ENCODE measurements at regions not wholly inside any gene's neighbourhood (a gene's known extent, or its start where the extent isn't known, plus 50 kb on each side); places are given as distances from the start of the nearest gene placed in this dataset.

DNA sequence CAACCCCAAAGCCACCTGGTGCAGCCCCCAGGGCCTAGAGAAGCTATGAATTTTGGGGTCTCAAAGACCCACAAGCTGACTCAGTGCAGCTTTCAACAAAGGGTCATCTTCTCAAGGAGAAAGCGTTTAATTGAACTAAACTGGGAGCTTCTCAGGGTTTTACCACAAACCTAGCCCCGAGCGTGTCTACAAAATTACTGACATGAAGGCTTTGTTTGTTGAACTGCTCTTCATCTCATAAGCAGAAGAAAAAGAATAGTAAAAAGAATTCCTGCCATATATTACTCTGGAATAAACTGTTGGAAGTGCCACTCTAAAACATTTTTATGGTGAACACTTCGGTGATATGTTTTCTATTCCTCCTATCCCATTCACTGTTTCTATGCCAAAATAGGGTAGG, 50.8 kb upstream of the INCENP start:
- no peak for DNase-seq
- in situ Hi-C loops (cut with MboI; ENCODE audit: low pct_ligation_motif_present in 1 of 4, low pct_unique_long_range_greater_than_20kb in 1 of 4, low sequenced_read_pairs in 3 of 4) (loop anchor here in 1 of 4 donors (25.0 kb wide), 1 partner anchor 186 kb away; the partner anchor contains the start of gene FADS3), intact Hi-C loops (cut with DNase I; ENCODE audit: low total_unique reads) (no loop called here)
- H3K27ac ChIP-seq, result no peak overlapping the region
- no peaks in the 10 kb centered on the region for H3K4me1 ChIP-seq
- H3K36me3 ChIP-seq, result no peaks in the 10 kb centered on the region
- TF ChIP-seq POLR2AphosphoS5 (IDR thresholded peaks at IDR 0.05), result no peak
- TF ChIP-seq POLR2A (IDR thresholded peaks at IDR 0.05), result no peak
- TF ChIP-seq EP300 (IDR thresholded peaks at IDR 0.05; ENCODE audit: low read depth), result no peak
- TF ChIP-seq, protein P1, sequence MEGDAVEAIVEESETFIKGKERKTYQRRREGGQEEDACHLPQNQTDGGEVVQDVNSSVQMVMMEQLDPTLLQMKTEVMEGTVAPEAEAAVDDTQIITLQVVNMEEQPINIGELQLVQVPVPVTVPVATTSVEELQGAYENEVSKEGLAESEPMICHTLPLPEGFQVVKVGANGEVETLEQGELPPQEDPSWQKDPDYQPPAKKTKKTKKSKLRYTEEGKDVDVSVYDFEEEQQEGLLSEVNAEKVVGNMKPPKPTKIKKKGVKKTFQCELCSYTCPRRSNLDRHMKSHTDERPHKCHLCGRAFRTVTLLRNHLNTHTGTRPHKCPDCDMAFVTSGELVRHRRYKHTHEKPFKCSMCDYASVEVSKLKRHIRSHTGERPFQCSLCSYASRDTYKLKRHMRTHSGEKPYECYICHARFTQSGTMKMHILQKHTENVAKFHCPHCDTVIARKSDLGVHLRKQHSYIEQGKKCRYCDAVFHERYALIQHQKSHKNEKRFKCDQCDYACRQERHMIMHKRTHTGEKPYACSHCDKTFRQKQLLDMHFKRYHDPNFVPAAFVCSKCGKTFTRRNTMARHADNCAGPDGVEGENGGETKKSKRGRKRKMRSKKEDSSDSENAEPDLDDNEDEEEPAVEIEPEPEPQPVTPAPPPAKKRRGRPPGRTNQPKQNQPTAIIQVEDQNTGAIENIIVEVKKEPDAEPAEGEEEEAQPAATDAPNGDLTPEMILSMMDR (IDR thresholded peaks at IDR 0.05), result no peak
- H3K9me3 ChIP-seq, result no peaks in the 10 kb centered on the region
- WGBS, 2 donors (ENCODE audit: low coverage in 1 of 2), result 89% methylated on average over 4 of the region's 4 CpGs
- H3K4me3 ChIP-seq, result no peak overlapping the region
- no peaks in the 10 kb centered on the region for H3K27me3 ChIP-seq

DNA sequence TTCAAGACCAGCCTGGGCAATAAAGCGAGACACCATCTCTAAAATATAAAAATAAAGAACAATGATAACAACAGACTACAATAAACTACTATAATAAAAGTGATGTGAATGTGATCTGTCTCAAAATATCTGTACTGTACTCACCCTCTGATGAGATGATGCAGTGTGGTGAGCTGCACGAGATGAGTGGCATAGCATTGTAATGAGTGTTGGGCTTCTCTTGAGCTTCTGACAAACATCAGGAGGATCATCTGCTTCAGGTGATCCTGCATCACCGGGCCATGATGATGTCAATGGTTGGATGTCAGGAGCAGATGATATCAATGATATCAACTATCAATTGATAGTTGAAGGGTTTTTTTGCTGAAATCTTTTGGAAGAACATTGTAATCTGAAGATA, 52.4 kb upstream of the INCENP start:
- TF ChIP-seq POLR2AphosphoS5 (IDR thresholded peaks at IDR 0.05), result no peak
- no peak for TF ChIP-seq POLR2A (IDR thresholded peaks at IDR 0.05)
- TF ChIP-seq, protein P1 (IDR thresholded peaks at IDR 0.05), result no peak
- in situ Hi-C loops (cut with MboI; ENCODE audit: low pct_ligation_motif_present in 1 of 4, low pct_unique_long_range_greater_than_20kb in 1 of 4, low sequenced_read_pairs in 3 of 4) (loop anchor here in 1 of 4 donors (25.0 kb wide), 1 partner anchor 184 kb away; the partner anchor contains the start of gene FADS3), intact Hi-C loops (cut with DNase I; ENCODE audit: low total_unique reads) (no loop called here)
- Histone ChIP-seq H3K27ac (no peak overlapping the region), H3K4me1 (no peaks in the 10 kb centered on the region), H3K9me3 (no peaks in the 10 kb centered on the region), H3K4me3 (no peak overlapping the region), H3K36me3 (no peaks in the 10 kb centered on the region), H3K27me3 (no peaks in the 10 kb centered on the region)
- 86 to 100% methylated on average over 1 to 3 of the region's 3 CpGs for WGBS, 2 donors (ENCODE audit: low coverage in 1 of 2)
- DNase-seq, result no peak

DNA sequence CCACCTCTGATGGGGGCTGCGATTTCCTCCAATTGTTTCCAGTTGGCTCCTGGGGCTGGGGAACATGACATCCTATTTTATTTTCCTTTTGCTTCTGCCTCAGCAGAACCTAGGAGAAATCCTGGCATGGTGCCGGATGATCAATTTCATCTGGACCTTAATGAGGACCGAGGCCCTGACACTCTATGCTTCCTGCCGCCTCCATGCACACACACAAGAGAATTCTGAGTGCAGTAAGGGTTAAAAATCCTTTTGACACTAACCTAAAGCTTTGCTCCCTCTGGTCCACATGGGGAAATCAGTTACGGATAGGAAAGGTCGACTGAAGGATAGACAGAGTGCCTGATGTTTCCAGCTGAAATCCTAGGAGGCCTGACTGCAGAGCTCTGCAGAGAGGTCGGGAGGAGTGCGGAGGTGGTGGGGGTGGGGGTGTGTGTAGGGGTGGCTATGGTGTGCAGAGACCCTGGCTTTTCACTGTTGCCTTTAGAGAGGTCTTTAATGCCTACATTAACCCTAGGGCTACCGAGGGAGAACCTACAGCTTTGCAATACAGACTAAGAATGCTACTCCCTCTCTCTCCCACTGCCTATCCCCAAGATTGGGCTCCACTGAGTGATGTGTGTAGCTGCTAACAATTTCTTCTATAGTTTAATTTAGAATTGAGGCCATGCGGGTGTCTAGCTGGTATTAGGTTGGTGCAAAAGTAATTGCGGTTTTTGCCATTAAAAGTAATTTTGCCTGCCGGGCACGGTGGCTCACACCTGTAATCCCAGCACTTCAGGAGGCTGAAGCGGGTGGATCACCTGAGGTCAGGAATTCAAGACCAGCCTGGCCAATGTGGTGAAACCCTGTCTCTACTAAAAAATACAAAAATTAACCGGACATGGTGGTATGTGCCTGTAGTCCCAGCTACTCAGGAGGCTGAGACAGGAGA, 53.6 kb upstream of the INCENP start:
- no peaks in the 10 kb centered on the region for H3K27me3 ChIP-seq
- in situ Hi-C loops (cut with MboI; ENCODE audit: low pct_ligation_motif_present in 1 of 4, low pct_unique_long_range_greater_than_20kb in 1 of 4, low sequenced_read_pairs in 3 of 4), result loop anchor here in 1 of 4 donors (25.0 kb wide), 1 partner anchor 183 kb away; the partner anchor contains the start of gene FADS3
- 54 to 78% methylated on average over 6 to 15 of the region's 15 CpGs for WGBS, 2 donors (ENCODE audit: low coverage in 1 of 2)
- no peak for DNase-seq
- H3K9me3 ChIP-seq, result no peaks in the 10 kb centered on the region
- no peak overlapping the region for H3K27ac ChIP-seq
- intact Hi-C loops (cut with DNase I; ENCODE audit: low total_unique reads), result no loop called here
- no peak overlapping the region for H3K4me3 ChIP-seq
- no peaks in the 10 kb centered on the region for H3K36me3 ChIP-seq
- TF ChIP-seq POLR2AphosphoS5 (IDR thresholded peaks at IDR 0.05) (no peak), EP300 (IDR thresholded peaks at IDR 0.05; ENCODE audit: low read depth) (no peak), POLR2A (IDR thresholded peaks at IDR 0.05) (no peak)
- TF ChIP-seq, protein P1 (IDR thresholded peaks at IDR 0.05), result no peak
- H3K4me1 ChIP-seq, result no peaks in the 10 kb centered on the region

- no peaks in the 10 kb centered on the region for H3K9me3 ChIP-seq
- intact Hi-C loops (cut with DNase I; ENCODE audit: low total_unique reads), result no loop called here
- no peaks in the 10 kb centered on the region for H3K4me1 ChIP-seq
- in situ Hi-C loops (cut with MboI; ENCODE audit: low pct_ligation_motif_present in 1 of 4, low pct_unique_long_range_greater_than_20kb in 1 of 4, low sequenced_read_pairs in 3 of 4), result loop anchor here in 1 of 4 donors (25.0 kb wide), 1 partner anchor 182 kb away; the partner anchor contains the start of gene FADS3
- no peak overlapping the region for H3K4me3 ChIP-seq
- no peak overlapping the region for H3K27ac ChIP-seq
- TF ChIP-seq, protein P1 (IDR thresholded peaks at IDR 0.05), result no peak
- TF ChIP-seq POLR2AphosphoS5 (IDR thresholded peaks at IDR 0.05) (no peak), POLR2A (IDR thresholded peaks at IDR 0.05) (no peak), EP300 (IDR thresholded peaks at IDR 0.05; ENCODE audit: low read depth) (no peak)
- H3K27me3 ChIP-seq, result no peaks in the 10 kb centered on the region
- no peak for DNase-seq
- WGBS, 2 donors (ENCODE audit: low coverage in 1 of 2), result 59 to 82% methylated on average over 3 to 8 of the region's 8 CpGs
- no peaks in the 10 kb centered on the region for H3K36me3 ChIP-seq
Observed at GRCh38 chr11:62069374-62069773, 54.4 kb upstream of the INCENP start.
